ENCODE measurements at regions not wholly inside any gene's neighbourhood (a gene's known extent, or its start where the extent isn't known, plus 50 kb on each side); places are given as distances from the start of the nearest gene placed in this dataset.
"Not testable (repeated sequence)": the region's sequence is repeated elsewhere in the genome, so short reads cannot be mapped to it uniquely, and the experiment has no call there.

GRCh38 chr1:136344-136932 lies 315.0 kb downstream of the OR4F29 start:
- DNase-seq (ENCODE audit: low read depth, low spot score); in situ Hi-C loops (cut with HindIII; ENCODE audit: low sequenced_read_pairs): not testable (repeated sequence)

DNA sequence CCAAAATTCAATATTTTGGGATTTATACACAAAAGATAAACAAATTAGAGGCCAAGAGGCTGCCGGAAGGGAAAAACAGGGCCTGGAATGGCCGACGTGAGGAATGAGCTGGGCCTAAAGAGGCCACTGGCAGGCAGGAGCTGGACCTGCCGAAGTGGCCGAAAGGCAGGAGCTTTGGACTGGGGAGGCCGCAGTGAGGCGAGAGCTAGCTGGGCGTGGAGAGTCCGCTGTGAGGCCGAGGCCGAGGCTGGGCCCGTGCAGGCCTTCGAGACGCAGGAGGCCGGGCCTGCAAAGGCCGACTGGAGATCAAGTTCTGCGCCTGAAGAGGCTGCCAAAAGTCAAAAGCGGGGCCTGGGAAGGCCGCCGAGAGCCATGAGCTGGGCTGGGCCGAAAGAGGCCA lies 316.5 kb downstream of the OR4F29 start:
- H3K4me3 ChIP-seq (ENCODE audit: low read depth, low read length); DNase-seq (ENCODE audit: low read depth, low spot score); in situ Hi-C loops (cut with HindIII; ENCODE audit: low sequenced_read_pairs): not testable (repeated sequence)

More at GRCh38 chr1:136344-136932, 315.0 kb downstream of the OR4F29 start:
- not testable (repeated sequence) for H3K4me3 ChIP-seq (ENCODE audit: low read depth, low read length)

DNA sequence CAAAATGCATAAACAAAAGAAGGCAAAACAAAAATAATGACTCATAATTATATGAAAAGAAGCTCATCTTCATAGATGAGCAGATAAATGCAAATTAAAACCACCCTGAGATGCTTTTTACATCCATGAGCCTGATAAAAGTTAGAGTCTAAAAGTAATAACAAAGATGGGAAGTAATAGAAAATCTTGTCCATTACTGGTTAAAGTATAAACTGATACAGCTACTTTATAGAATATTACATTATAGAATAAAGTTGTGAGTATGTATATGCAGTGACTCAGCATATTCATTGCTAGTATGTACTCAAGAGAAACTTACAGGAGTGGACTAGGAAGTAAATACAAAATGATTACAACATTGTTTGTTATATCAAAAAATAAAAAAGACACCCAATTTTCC lies 333.0 kb downstream of the OR4F29 start:
- in situ Hi-C loops (cut with HindIII; ENCODE audit: low sequenced_read_pairs); H3K4me3 ChIP-seq (ENCODE audit: low read depth, low read length); DNase-seq (ENCODE audit: low read depth, low spot score): not testable (repeated sequence)

GRCh38 chr1:115534-115933 lies 335.9 kb downstream of the OR4F29 start:
- H3K4me3 ChIP-seq (ENCODE audit: low read depth, low read length); DNase-seq (ENCODE audit: low read depth, low spot score); in situ Hi-C loops (cut with HindIII; ENCODE audit: low sequenced_read_pairs): not testable (repeated sequence)

DNA sequence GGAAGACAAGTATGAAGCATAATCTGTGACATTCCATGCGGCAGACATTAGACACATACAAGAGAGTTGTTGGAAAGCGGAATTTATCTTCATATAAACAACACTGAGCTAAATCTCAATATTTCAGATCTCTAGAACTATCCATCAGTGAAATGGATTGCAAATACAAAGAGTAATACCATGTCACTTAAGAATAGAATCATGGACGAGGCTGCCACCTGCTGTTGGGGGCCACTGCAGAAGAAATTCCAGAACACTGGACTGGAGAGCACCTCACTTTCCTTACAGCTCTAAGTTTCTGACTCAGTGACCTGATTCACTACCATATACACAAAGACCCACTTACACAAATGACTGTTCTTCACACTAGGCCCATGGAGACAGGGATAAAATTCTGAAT lies 346.7 kb downstream of the OR4F29 start:
- H3K4me3 ChIP-seq (ENCODE audit: low read depth, low read length); DNase-seq (ENCODE audit: low read depth, low spot score); in situ Hi-C loops (cut with HindIII; ENCODE audit: low sequenced_read_pairs): not testable (repeated sequence)

- H3K4me3 ChIP-seq (ENCODE audit: low read depth, low read length); DNase-seq (ENCODE audit: low read depth, low spot score); in situ Hi-C loops (cut with HindIII; ENCODE audit: low sequenced_read_pairs): not testable (repeated sequence)
These were observed 352.0 kb downstream of the OR4F29 start for GRCh38 chr1:99481-99880.

- in situ Hi-C loops (cut with HindIII; ENCODE audit: low sequenced_read_pairs); H3K4me3 ChIP-seq (ENCODE audit: low read depth, low read length); DNase-seq (ENCODE audit: low read depth, low spot score): not testable (repeated sequence)
These were observed 352.7 kb downstream of the OR4F29 start for GRCh38 chr1:98811-99210.

DNA sequence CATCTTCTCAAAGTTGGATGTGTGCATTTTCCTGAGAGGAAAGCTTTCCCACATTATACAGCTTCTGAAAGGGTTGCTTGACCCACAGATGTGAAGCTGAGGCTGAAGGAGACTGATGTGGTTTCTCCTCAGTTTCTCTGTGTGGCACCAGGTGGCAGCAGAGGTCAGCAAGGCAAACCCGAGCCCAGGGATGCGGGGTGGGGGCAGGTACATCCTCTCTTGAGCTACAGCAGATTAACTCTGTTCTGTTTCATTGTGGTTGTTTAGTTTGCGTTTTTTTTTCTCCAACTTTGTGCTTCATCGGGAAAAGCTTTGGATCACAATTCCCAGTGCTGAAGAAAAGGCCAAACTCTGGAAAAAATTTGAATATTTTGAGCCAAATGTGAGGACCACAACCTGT lies 360.2 kb downstream of the OR4F29 start:
- DNase-seq (ENCODE audit: low read depth, low spot score); in situ Hi-C loops (cut with HindIII; ENCODE audit: low sequenced_read_pairs); H3K4me3 ChIP-seq (ENCODE audit: low read depth, low read length): not testable (repeated sequence)

- in situ Hi-C loops (cut with HindIII; ENCODE audit: low sequenced_read_pairs); DNase-seq (ENCODE audit: low read depth, low spot score); H3K4me3 ChIP-seq (ENCODE audit: low read depth, low read length): not testable (repeated sequence)
These were observed 363.4 kb downstream of the OR4F29 start for GRCh38 chr1:88110-88509.

DNA sequence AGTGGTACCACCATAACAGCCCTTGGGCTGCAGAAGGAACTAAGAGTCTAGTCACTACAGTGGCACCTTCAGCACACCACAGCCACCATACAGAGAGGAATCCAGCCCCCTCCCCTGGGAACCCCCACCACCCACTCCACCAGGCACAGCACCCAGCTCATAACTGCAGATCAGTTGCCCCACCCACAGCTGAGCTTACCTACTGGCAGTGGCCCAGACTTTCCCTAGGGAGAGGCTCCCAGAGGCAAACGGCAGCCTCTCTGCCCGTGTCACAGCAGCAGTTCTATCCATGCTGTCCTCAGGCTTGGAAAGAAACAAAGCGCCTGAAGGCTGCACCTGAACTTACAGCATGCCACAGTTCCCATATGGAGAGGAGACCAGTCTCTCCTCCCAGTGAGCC lies 372.3 kb downstream of the OR4F29 start:
- in situ Hi-C loops (cut with HindIII; ENCODE audit: low sequenced_read_pairs); DNase-seq (ENCODE audit: low read depth, low spot score); H3K4me3 ChIP-seq (ENCODE audit: low read depth, low read length): not testable (repeated sequence)

- H3K4me3 ChIP-seq (ENCODE audit: low read depth, low read length); in situ Hi-C loops (cut with HindIII; ENCODE audit: low sequenced_read_pairs); DNase-seq (ENCODE audit: low read depth, low spot score): not testable (repeated sequence)
These were observed 386.4 kb downstream of the OR4F29 start, which contains the start of gene OR4F5 for GRCh38 chr1:65119-65518. OR4F5 (plus strand) TSS chr1:65419.

- DNase-seq (ENCODE audit: low read depth, low spot score); in situ Hi-C loops (cut with HindIII; ENCODE audit: low sequenced_read_pairs): not testable (repeated sequence)
These were observed 395.4 kb downstream of the OR4F29 start for GRCh38 chr1:56014-56531.

DNA sequence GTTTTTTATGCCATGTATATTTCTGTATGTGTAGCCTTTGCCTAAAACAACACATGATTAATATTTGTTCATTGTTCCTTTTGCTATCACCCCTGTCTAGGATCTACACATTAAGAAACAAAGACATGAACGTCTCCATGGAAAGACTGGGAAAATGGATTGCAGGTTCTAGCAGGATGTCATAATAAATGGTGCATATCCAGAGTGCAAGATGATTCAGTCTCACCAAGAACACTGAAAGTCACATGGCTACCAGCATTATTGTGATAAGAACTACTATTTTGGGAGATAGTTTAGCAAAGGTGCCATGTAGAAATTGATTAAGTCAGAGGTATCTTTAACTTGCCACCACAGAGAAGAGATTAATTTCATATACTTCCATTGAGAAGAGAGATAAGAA lies 398.3 kb downstream of the OR4F29 start:
- H3K4me3 ChIP-seq (ENCODE audit: low read depth, low read length); in situ Hi-C loops (cut with HindIII; ENCODE audit: low sequenced_read_pairs); DNase-seq (ENCODE audit: low read depth, low spot score): not testable (repeated sequence)

More at GRCh38 chr1:56014-56531, 395.4 kb downstream of the OR4F29 start:
- not testable (repeated sequence) for H3K4me3 ChIP-seq (ENCODE audit: low read depth, low read length)

GRCh38 chr1:41965-42466 lies 409.5 kb downstream of the OR4F29 start:
- DNase-seq (ENCODE audit: low read depth, low spot score); in situ Hi-C loops (cut with HindIII; ENCODE audit: low sequenced_read_pairs); H3K4me3 ChIP-seq (ENCODE audit: low read depth, low read length): not testable (repeated sequence)

GRCh38 chr1:41197-41596 lies 410.3 kb downstream of the OR4F29 start:
- H3K4me3 ChIP-seq (ENCODE audit: low read depth, low read length); DNase-seq (ENCODE audit: low read depth, low spot score); in situ Hi-C loops (cut with HindIII; ENCODE audit: low sequenced_read_pairs): not testable (repeated sequence)

DNA sequence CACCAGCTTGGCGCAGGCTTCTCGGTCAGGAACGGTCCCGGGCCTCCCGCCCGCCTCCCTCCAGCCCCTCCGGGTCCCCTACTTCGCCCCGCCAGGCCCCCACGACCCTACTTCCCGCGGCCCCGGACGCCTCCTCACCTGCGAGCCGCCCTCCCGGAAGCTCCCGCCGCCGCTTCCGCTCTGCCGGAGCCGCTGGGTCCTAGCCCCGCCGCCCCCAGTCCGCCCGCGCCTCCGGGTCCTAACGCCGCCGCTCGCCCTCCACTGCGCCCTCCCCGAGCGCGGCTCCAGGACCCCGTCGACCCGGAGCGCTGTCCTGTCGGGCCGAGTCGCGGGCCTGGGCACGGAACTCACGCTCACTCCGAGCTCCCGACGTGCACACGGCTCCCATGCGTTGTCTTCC lies 422.3 kb downstream of the OR4F29 start:
- DNase-seq (ENCODE audit: low read depth, low spot score); in situ Hi-C loops (cut with HindIII; ENCODE audit: low sequenced_read_pairs): not testable (repeated sequence)

DNA sequence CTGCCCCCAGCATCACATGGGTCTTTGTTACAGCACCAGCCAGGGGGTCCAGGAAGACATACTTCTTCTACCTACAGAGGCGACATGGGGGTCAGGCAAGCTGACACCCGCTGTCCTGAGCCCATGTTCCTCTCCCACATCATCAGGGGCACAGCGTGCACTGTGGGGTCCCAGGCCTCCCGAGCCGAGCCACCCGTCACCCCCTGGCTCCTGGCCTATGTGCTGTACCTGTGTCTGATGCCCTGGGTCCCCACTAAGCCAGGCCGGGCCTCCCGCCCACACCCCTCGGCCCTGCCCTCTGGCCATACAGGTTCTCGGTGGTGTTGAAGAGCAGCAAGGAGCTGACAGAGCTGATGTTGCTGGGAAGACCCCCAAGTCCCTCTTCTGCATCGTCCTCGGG lies 434.2 kb downstream of the OR4F29 start:
- in situ Hi-C loops (cut with HindIII; ENCODE audit: low sequenced_read_pairs); H3K4me3 ChIP-seq (ENCODE audit: low read depth, low read length); DNase-seq (ENCODE audit: low read depth, low spot score): not testable (repeated sequence)

More for the DNA sequence above, 422.3 kb downstream of the OR4F29 start:
- H3K4me3 ChIP-seq (ENCODE audit: low read depth, low read length), result not testable (repeated sequence)

DNA sequence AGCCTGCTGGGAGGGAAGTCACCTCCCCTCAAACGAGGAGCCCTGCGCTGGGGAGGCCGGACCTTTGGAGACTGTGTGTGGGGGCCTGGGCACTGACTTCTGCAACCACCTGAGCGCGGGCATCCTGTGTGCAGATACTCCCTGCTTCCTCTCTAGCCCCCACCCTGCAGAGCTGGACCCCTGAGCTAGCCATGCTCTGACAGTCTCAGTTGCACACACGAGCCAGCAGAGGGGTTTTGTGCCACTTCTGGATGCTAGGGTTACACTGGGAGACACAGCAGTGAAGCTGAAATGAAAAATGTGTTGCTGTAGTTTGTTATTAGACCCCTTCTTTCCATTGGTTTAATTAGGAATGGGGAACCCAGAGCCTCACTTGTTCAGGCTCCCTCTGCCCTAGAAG lies 435.5 kb downstream of the OR4F29 start:
- H3K4me3 ChIP-seq (ENCODE audit: low read depth, low read length); in situ Hi-C loops (cut with HindIII; ENCODE audit: low sequenced_read_pairs); DNase-seq (ENCODE audit: low read depth, low spot score): not testable (repeated sequence)
